Vagina (tissue), 2 donors: ENCODE measurements at regions not wholly inside any gene's neighbourhood (a gene's known extent, or its start where the extent isn't known, plus 50 kb on each side); places are given as distances from the start of the nearest gene placed in this dataset.

Source experiments
- DNase-seq, 2 donors: peaks; one replicate each; pipeline ENCODE4 v3.0.0-alpha.2; 2017; ENCODE audit errors: extremely low spot score in 2 of 2
- H3K27ac ChIP-seq: fragments of 200-600 bp; sonication (generic); one replicate; pipeline ENCODE4 v1.5.1; 2019
- H3K27me3 ChIP-seq: fragments of 200-600 bp; sonication (generic); one replicate; pipeline ENCODE4 v1.5.1; 2019
- H3K36me3 ChIP-seq, 2 donors: fragments of 200-600 bp; sonication (generic); one replicate each; pipeline ENCODE4 v1.5.1; 2017 to 2019
- H3K4me1 ChIP-seq: fragments of 200-600 bp; sonication (generic); one replicate; pipeline ENCODE4 v1.5.1; 2019
- H3K4me3 ChIP-seq, 2 donors: fragments of 200-600 bp; sonication (generic); 1 replicate in 1 of 2; 2 replicates in 1 of 2; pipeline ENCODE4 v1.5.1; 2016 to 2019
- H3K9me3 ChIP-seq: fragments of 200-600 bp; sonication (generic); one replicate; pipeline ENCODE4 v1.5.1; 2019
- CTCF ChIP-seq, 3 experiments: fragments of 450-650 bp in 2 of 3; fragments of 200-600 bp in 1 of 3; sonication (generic) in 1 of 3; IDR thresholded peaks; one replicate each; pipeline ENCODE4 v1.5.1; 2017 to 2019; ENCODE audit warnings: antibody characterized with exemption in 3 of 3, mild to moderate bottlenecking in 2 of 3, moderate library complexity in 2 of 3
- POLR2A ChIP-seq, 2 donors: fragments of 450-650 bp; IDR thresholded peaks; one replicate each; pipeline ENCODE4 v1.6.1; 2017; ENCODE audit warnings: antibody characterized with exemption in 2 of 2, mild to moderate bottlenecking in 2 of 2, moderate library complexity in 2 of 2
- POLR2AphosphoS5 ChIP-seq, 2 donors: sonication (generic); formaldehyde crosslinking; IDR thresholded peaks; one replicate each; pipeline ENCODE4 v1.9.0; 2017; ENCODE audit warnings: antibody characterized with exemption in 2 of 2, mild to moderate bottlenecking in 2 of 2, low read depth in 1 of 2; ENCODE audit not compliant: insufficient read depth in 1 of 2
- intact Hi-C: fragments of 100-400 bp; cut with DNase I; formaldehyde crosslinking; loops from one replicate; pipeline ENCODE4 v1.15.1; 2023

DNA sequence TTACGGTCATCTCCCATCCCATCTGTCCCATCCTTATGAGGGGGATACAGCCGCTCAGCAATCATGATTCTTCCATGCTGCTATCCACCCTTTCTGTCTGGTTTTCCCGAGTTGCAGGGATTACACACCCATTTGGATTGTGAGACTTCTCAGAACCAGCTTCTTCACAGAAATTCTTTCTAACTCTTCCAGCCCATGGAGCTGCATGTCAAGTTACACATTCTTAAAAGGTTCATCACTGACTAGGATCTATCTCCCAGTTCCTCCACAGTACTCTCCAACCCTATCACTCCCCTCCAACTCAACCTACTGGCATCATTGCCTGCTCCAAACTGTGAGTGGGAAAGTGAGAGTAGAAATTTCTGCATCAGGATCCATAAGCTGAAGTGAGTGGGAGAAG, 558.2 kb upstream of the TNP1 start:
- Histone ChIP-seq H3K36me3 (no peaks in the 10 kb centered on the region), H3K9me3 (no peaks in the 10 kb centered on the region), H3K4me3 (no peak overlapping the region), H3K27me3 (no peaks in the 10 kb centered on the region), H3K4me1 (no peaks in the 10 kb centered on the region), H3K27ac (no peak overlapping the region)
- no peak for DNase-seq
- TF ChIP-seq CTCF (IDR thresholded peaks at IDR 0.05), result no peak
- no peak for TF ChIP-seq POLR2A (IDR thresholded peaks at IDR 0.05)
- no peak for TF ChIP-seq POLR2AphosphoS5 (IDR thresholded peaks at IDR 0.05; ENCODE audit: insufficient read depth in 1 of 2, low read depth in 1 of 2)
- intact Hi-C loops, result no loop called here

DNA sequence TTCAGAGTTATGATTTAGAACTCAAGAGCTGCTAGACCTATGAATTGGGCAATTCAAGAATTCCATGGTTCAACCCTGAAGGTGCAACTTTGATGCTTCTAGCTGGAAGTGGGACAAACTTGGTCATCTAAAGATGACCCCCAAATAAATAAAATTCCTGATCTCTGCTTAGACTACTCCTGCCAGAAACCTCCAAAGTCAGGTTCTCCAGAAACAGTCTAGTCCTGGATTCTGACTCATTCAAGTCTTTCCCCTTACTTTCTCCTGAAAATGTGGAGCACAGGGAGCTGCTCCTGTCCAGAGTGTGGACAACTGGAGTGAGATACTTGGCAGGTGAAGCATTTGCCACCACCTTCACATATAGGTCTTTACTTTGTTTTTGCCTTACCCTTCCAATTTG, 557.7 kb upstream of the TNP1 start:
- no peaks in the 10 kb centered on the region for H3K36me3 ChIP-seq
- TF ChIP-seq POLR2A (IDR thresholded peaks at IDR 0.05) (no peak), CTCF (IDR thresholded peaks at IDR 0.05) (no peak), POLR2AphosphoS5 (IDR thresholded peaks at IDR 0.05; ENCODE audit: insufficient read depth in 1 of 2, low read depth in 1 of 2) (no peak)
- H3K9me3 ChIP-seq, result no peaks in the 10 kb centered on the region
- no peak for DNase-seq
- H3K27ac ChIP-seq, result no peak overlapping the region
- H3K4me1 ChIP-seq, result peaks cover 1% of the 10 kb centered on the region
- intact Hi-C loops, result no loop called here
- no peak overlapping the region for H3K4me3 ChIP-seq
- no peaks in the 10 kb centered on the region for H3K27me3 ChIP-seq

DNA sequence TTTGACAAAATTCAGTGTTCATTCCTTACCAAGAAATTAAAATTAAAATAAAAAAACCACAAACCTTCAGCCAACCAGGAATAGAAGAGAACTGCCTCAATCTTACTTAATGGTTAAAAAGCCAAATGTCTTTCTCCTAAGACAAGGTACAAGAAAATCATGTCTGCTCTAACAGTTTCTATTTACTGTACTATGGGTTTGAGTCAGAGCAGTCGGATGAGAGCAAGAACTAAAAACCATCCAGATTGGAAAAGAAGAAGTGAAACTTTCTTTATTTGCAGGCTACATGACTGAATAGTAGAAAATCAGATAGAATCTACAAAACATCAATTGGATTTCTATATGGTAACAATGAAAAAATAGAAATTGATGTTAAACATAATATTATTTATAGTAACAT, 555.5 kb upstream of the TNP1 start:
- H3K27me3 ChIP-seq, result no peaks in the 10 kb centered on the region
- no peak overlapping the region for H3K4me3 ChIP-seq
- DNase-seq, result no peak
- peaks cover 19% of the 10 kb centered on the region for H3K4me1 ChIP-seq
- H3K36me3 ChIP-seq, result no peaks in the 10 kb centered on the region
- intact Hi-C loops, result no loop called here
- TF ChIP-seq POLR2A (IDR thresholded peaks at IDR 0.05), result no peak
- TF ChIP-seq POLR2AphosphoS5 (IDR thresholded peaks at IDR 0.05; ENCODE audit: insufficient read depth in 1 of 2, low read depth in 1 of 2), result no peak
- TF ChIP-seq CTCF (IDR thresholded peaks at IDR 0.05), result no peak
- no peaks in the 10 kb centered on the region for H3K9me3 ChIP-seq
- H3K27ac ChIP-seq, result no peak overlapping the region

GRCh38 chr2:217414429-217414828, 554.6 kb upstream of the TNP1 start:
- Histone ChIP-seq H3K27me3 (no peaks in the 10 kb centered on the region), H3K4me1 (peaks cover 24% of the 10 kb centered on the region), H3K9me3 (no peaks in the 10 kb centered on the region), H3K36me3 (no peaks in the 10 kb centered on the region), H3K4me3 (no peak overlapping the region), H3K27ac (peak overlapping the region; percentile 87)
- no peak for TF ChIP-seq POLR2A (IDR thresholded peaks at IDR 0.05)
- TF ChIP-seq CTCF (IDR thresholded peaks at IDR 0.05), result no peak
- TF ChIP-seq POLR2AphosphoS5 (IDR thresholded peaks at IDR 0.05; ENCODE audit: insufficient read depth in 1 of 2, low read depth in 1 of 2), result no peak
- DNase-seq, result no peak
- intact Hi-C loops, result no loop called here

- peak overlapping the region; percentile 87 for H3K27ac ChIP-seq
- peaks cover 24% of the 10 kb centered on the region for H3K4me1 ChIP-seq
- H3K4me3 ChIP-seq, result no peak overlapping the region
- intact Hi-C loops, result no loop called here
- no peak for TF ChIP-seq POLR2A (IDR thresholded peaks at IDR 0.05)
- peak; percentile 42 to 87 for TF ChIP-seq POLR2AphosphoS5 (IDR thresholded peaks at IDR 0.05; ENCODE audit: insufficient read depth in 1 of 2, low read depth in 1 of 2)
- H3K27me3 ChIP-seq, result no peaks in the 10 kb centered on the region
- no peaks in the 10 kb centered on the region for H3K36me3 ChIP-seq
- no peaks in the 10 kb centered on the region for H3K9me3 ChIP-seq
- DNase-seq, result no peak
Measured at GRCh38 chr2:217413193-217413592, 553.3 kb upstream of the TNP1 start.

- Histone ChIP-seq H3K4me1 (peaks cover 24% of the 10 kb centered on the region), H3K9me3 (no peaks in the 10 kb centered on the region), H3K27ac (peak overlapping the region; percentile 87), H3K4me3 (no peak overlapping the region), H3K36me3 (no peaks in the 10 kb centered on the region), H3K27me3 (no peaks in the 10 kb centered on the region)
- TF ChIP-seq CTCF (IDR thresholded peaks at IDR 0.05), result no peak
- TF ChIP-seq POLR2A (IDR thresholded peaks at IDR 0.05), result no peak
- no peak for TF ChIP-seq POLR2AphosphoS5 (IDR thresholded peaks at IDR 0.05; ENCODE audit: insufficient read depth in 1 of 2, low read depth in 1 of 2)
- intact Hi-C loops, result no loop called here
- DNase-seq, result no peak
Measured at GRCh38 chr2:217412721-217413120, 552.9 kb upstream of the TNP1 start.
